Left lung (tissue), 4 donors: ENCODE measurements at regions not wholly inside any gene's neighbourhood (a gene's known extent, or its start where the extent isn't known, plus 50 kb on each side); places are given as distances from the start of the nearest gene placed in this dataset.

Source experiments
- ATAC-seq: fragments of 200-7000 bp; cut with Tn5 transposase; one replicate; pipeline ENCODE4 v1.9.1; 2020; ENCODE audit warnings: moderate library complexity
- DNase-seq, 4 donors: peaks; one replicate each; pipeline ENCODE4 v3.0.0-alpha.2; 2013 to 2020
- H3K27ac ChIP-seq, 2 donors: fragments of 200-600 bp; sonication (generic) in 1 of 2; one replicate each; pipeline versions ENCODE4 v1.5.0 to v1.8.0; 2020 to 2021
- H3K27me3 ChIP-seq, 2 donors: fragments of 200-600 bp; sonication (generic) in 1 of 2; one replicate each; pipeline versions ENCODE4 v1.5.0 to v1.8.0; 2020 to 2021
- H3K36me3 ChIP-seq, 2 donors: fragments of 200-600 bp; sonication (generic) in 1 of 2; one replicate each; pipeline versions ENCODE4 v1.5.0 to v1.8.0; 2020 to 2021
- H3K4me1 ChIP-seq, 2 donors: fragments of 200-600 bp; one replicate each; pipeline ENCODE4 v1.8.0; 2021
- H3K4me3 ChIP-seq, 2 donors: fragments of 200-600 bp; sonication (generic) in 1 of 2; one replicate each; pipeline versions ENCODE4 v1.5.0 to v1.8.0; 2020 to 2021; ENCODE audit warnings: mild to moderate bottlenecking in 1 of 2
- H3K9me3 ChIP-seq, 2 donors: fragments of 200-600 bp; sonication (generic) in 1 of 2; one replicate each; pipeline versions ENCODE4 v1.5.0 to v1.8.0; 2020 to 2021
- CTCF ChIP-seq, 2 donors: fragments of 200-600 bp; sonication (generic) in 1 of 2; IDR thresholded peaks; one replicate each; pipeline versions ENCODE4 v1.5.0 to v1.8.0; 2021; ENCODE audit warnings: antibody characterized with exemption in 2 of 2
- intact Hi-C, 2 donors: fragments of 100-400 bp; cut with DNase I; formaldehyde crosslinking; loops; one replicate each; pipeline versions ENCODE4 v1.11.2 to v1.14.2; 2022
- donor health status: DM: no; HTN: yes; CAD: no.
- donor health status: DM: no; HTN: no; CAD: no.

- H3K4me1 ChIP-seq = no peaks in the 10 kb centered on the region
Measured at GRCh38 chrX:7720519-7720918, 122.5 kb upstream of the VCX start.

GRCh38 chrX:7714351-7714750 lies 128.6 kb upstream of the VCX start:
- ATAC-seq (no peak), DNase-seq (no peak)
- H3K27ac ChIP-seq = no peak overlapping the region
- no peaks in the 10 kb centered on the region for H3K4me1 ChIP-seq
- no peaks in the 10 kb centered on the region for H3K27me3 ChIP-seq
- intact Hi-C loops = no loop called here
- H3K4me3 ChIP-seq = no peak overlapping the region
- H3K9me3 ChIP-seq = no peaks in the 10 kb centered on the region
- TF ChIP-seq CTCF (IDR thresholded peaks at IDR 0.05) = no peak
- no peaks in the 10 kb centered on the region for H3K36me3 ChIP-seq

More at GRCh38 chrX:7720519-7720918, 122.5 kb upstream of the VCX start:
- no peaks in the 10 kb centered on the region for H3K9me3 ChIP-seq
- no peak overlapping the region for H3K27ac ChIP-seq
- no peak for DNase-seq
- no peak overlapping the region for H3K4me3 ChIP-seq
- no peak for TF ChIP-seq CTCF (IDR thresholded peaks at IDR 0.05)
- intact Hi-C loops = no loop called here
- no peaks in the 10 kb centered on the region for H3K27me3 ChIP-seq
- no peak for ATAC-seq
- H3K36me3 ChIP-seq = no peaks in the 10 kb centered on the region

GRCh38 chrX:7711167-7711566 lies 131.8 kb upstream of the VCX start:
- no peaks in the 10 kb centered on the region for H3K9me3 ChIP-seq
- TF ChIP-seq CTCF (IDR thresholded peaks at IDR 0.05) = no peak
- DNase-seq (no peak), ATAC-seq (no peak)
- H3K4me1 ChIP-seq = no peaks in the 10 kb centered on the region
- H3K27ac ChIP-seq = no peak overlapping the region
- no peaks in the 10 kb centered on the region for H3K27me3 ChIP-seq
- intact Hi-C loops = no loop called here
- no peaks in the 10 kb centered on the region for H3K36me3 ChIP-seq
- H3K4me3 ChIP-seq = no peak overlapping the region

GRCh38 chrX:7709845-7710244 lies 133.1 kb upstream of the VCX start:
- ATAC-seq (no peak), DNase-seq (no peak)
- H3K4me1 ChIP-seq = no peaks in the 10 kb centered on the region
- no peak overlapping the region for H3K4me3 ChIP-seq
- no peak overlapping the region for H3K27ac ChIP-seq
- no peaks in the 10 kb centered on the region for H3K27me3 ChIP-seq
- intact Hi-C loops = no loop called here
- no peak for TF ChIP-seq CTCF (IDR thresholded peaks at IDR 0.05)
- H3K9me3 ChIP-seq = no peaks in the 10 kb centered on the region
- no peaks in the 10 kb centered on the region for H3K36me3 ChIP-seq

- no peaks in the 10 kb centered on the region for H3K9me3 ChIP-seq
- no peaks in the 10 kb centered on the region for H3K4me1 ChIP-seq
- no peak overlapping the region for H3K27ac ChIP-seq
- H3K36me3 ChIP-seq = no peaks in the 10 kb centered on the region
- intact Hi-C loops = no loop called here
- DNase-seq = no peak
- no peak overlapping the region for H3K4me3 ChIP-seq
- no peak for ATAC-seq
- no peaks in the 10 kb centered on the region for H3K27me3 ChIP-seq
- no peak for TF ChIP-seq CTCF (IDR thresholded peaks at IDR 0.05)
Measured at GRCh38 chrX:7706032-7706431, 136.9 kb upstream of the VCX start.
